Activated CD4-positive, alpha-beta T cell treated with anti-CD3 and anti-CD28 coated beads for 48 hours (primary cell): ENCODE measurements at regions not wholly inside any gene's neighbourhood (a gene's known extent, or its start where the extent isn't known, plus 50 kb on each side); places are given as distances from the start of the nearest gene placed in this dataset.
A peak's percentile ranks its signal among the peaks of the same experiment; 100 is the strongest.

Experiments
- DNase-seq: peaks from one replicate; pipeline ENCODE4 v3.0.0-alpha.2; 2020

DNA sequence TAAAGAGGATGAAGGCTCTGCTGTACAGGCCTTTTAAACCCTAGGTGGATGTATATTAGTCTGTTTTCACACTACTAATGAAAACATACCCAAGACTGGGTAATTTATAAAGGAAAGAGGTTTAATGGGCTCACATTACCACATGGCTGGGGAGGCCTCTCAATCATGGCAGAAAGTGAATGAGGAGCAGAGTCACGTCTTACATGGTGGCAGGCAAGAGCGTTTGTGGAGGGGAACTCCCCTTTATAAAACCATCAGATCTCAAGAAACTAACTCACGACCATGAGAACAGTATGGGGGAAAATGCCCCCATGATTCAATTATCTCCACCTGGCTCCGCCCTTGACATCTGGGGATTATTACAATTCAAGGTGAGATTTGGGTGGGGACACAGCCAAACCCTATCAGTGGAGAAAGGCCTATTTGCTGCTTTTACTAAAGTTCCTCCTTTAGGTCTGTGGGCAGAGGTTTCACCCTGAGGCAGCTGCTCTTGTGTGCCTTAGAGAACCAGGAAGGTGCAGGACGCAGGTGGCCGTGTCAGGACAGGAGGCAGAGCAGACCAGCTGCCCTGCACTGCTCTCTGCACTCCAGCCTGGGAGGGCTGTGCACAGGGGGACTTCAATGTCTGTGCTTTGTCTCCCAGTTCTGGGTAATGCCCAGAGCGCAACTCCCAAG lies 178.8 kb upstream of the HDAC4 start:
- no peak for DNase-seq

GRCh38 chr2:239579081-239579480 lies 178.3 kb upstream of the HDAC4 start:
- DNase-seq: no peak

DNA sequence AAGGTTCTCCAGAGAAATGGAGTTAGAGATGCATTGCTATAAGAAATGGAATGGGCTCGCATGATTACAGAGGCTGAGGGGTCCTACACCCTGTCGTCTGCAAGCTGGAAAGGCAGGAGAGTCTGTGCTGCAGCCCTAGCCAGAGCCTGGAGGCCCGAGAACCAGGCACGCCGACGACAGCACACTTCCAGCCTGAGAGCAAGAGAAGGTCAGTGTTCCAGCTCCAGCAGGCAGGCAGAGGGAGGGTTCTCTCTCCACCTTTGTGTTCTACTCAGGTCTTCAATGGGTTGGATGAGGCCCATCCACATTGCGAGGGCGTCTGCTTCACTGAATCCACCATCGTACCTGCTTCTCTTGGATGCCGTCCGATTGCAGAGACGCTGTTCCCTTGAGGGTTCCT lies 177.6 kb upstream of the HDAC4 start:
- no peak for DNase-seq

GRCh38 chr2:239577935-239578334 lies 177.1 kb upstream of the HDAC4 start:
- no peak for DNase-seq

DNA sequence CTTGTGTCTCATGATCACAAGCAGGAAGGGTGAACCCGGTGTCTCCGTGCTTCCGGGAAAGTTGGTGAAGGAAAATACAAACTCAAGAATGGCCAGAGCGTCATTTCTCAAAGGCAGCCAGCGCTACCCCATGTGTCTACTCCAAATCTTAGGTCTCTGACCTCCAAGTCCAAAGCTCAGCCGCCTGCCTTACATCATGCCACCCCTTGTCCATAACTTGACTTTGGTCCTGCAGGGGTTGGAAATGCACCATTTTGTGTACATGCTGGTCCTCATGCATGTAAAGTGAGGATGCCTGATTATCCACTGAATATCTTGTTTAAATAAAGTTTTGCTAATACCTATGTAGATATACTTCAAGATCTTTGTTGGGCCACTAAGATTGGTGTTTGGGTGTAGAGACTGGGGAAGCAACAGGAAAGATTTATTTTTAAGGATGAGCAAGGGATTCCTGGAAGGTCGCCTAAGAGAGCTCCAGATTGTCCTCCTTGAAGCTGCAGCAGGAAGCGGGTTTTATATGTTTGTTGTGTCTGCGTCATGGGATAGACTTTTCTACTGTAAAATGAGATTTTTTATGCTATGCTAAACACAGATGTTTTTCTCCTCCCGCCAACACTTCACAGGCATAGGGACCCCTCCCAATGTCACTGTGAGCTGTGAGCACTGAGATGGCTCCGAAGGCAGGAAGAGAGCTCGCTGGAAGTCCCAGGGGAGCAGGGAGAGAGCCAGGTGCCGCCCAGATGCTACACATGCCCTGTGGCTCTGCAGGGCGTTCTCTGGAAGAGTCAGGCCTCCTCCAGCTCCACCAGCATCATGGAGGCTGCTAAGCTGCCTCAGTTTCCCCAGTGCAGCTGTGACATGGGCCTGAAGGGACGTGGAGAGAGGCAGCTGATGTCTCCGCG lies 176.2 kb upstream of the HDAC4 start:
- no peak for DNase-seq

DNA sequence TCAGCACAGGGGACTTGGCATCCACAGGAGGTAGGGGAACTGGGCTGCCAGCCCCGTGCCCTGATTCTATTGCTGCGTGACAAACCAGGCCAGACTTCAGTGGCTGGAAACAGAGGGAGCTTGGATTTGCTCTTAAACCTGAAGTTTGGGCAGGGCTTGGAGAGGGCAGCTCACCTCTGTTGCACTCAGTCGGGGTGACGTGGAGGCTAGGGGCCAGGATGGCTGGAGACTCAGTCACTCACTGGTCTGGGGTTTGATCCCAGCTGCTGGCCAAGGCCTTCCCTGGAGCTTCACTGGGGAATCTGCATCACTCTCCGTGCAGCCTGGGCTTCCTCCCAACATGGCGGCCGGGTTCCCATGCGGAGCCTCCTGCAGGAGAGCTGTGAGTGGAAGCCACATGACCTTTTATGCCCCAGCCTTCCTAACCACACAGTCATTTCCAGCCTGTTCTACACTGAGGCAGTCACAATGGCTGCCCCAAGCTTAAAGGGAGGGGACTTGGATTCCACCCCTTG lies 175.2 kb upstream of the HDAC4 start:
- no peak for DNase-seq

- DNase-seq: no peak
Observed at GRCh38 chr2:239574434-239575156, 173.8 kb upstream of the HDAC4 start.

DNA sequence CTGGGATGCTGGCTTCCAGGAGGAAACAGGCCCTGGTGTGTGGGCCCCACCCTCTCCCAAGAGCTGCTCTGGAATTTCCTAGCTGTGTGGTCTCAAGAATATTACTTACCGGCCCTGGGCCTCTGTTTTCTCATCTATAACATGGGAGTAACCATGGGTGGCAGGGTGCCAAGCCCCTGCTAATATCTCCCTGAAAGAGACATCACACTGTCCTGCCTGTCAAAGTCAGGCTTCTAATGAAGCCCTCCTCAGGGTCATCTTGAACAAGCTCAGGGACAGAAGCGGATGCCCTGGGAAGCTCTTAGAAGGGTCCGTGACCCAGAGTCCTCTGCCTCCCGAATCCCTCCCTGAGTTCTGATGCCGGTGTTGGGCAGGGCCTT lies 173.2 kb upstream of the HDAC4 start:
- no peak for DNase-seq

DNA sequence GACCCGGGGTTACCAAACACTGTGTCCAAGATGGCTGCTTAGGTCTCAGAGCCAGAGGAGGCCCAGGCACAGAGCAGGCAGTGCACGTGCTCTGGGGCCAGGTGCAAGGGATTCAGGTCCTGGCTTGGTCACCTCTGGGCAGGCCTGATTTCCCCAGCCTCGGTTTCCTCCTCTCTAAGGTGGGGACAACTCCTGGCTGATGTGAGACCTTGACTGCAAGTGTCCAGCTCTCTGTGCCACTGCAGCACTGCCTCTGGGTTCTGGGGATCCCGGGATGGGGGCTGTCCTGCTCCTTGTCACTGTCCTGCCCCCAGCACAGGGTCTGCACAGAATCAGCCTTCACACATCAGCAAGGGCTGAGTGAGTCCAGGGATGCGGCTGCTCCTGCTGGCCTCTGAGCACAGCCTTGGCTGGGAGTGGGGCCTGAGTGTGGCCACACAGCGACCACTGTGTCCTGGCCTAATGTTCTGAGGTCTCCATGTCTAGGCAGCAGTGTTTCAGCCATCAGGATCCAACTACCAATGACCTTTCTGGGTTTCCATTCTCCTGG lies 170.2 kb upstream of the HDAC4 start:
- DNase-seq: no peak

DNA sequence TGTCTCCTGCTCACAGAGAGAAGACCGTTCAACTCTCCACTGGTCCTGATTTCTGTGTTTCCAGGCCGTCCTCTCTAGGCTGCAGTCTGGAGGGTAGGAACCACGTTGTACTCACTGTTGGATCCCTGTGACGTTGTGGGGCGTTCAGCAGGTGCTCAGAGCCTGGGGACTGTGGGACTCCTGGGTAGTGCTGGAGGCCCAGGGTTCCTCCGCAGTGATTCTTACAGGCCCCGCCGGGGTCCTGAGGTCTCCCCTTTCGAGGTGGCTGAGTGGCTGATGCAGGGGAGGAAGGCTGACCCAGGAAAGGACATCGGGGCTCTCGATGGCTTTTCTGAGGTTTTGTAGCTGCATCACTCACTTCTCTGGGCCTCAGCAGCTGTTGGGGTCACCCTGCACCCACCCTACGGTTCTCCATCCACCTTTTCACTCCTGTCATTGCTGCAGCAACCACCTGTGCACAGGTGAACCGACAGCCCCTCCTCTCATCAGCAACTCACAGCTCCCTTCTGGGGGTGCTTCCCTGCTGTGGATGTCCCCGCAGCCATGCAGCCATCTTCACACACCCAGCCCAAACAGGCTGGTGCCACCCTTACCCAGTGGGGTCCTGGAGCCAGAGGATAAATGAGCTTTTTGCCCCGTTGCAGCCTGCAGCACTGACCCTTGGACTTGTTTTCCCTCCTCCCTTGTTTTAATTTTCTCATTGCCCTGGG lies 169.6 kb upstream of the HDAC4 start:
- DNase-seq: no peak

- peak; percentile 24 for DNase-seq
Observed at GRCh38 chr2:239569401-239570090, 168.7 kb upstream of the HDAC4 start.

DNA sequence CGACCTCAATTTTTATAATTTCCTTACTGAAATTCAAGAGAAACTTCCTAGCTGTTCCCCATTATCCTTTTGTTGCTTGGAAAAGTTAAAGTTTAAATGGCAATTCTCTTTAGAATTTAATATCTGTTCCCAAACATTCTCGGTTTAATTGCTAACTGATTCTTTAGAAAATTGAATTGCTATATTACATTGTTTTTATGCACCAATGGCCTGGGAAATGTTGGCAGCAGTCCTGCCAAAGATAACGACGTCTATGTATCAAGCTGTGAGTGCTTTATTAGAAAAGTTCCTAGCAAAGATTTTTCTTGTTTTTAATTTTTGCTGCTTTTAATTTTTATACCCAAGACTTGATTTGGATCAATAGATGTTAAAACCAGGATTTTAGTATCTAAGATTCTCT lies 167.8 kb upstream of the HDAC4 start:
- no peak for DNase-seq

- no peak for DNase-seq
Observed at GRCh38 chr2:239567786-239568185, 167.0 kb upstream of the HDAC4 start.

DNA sequence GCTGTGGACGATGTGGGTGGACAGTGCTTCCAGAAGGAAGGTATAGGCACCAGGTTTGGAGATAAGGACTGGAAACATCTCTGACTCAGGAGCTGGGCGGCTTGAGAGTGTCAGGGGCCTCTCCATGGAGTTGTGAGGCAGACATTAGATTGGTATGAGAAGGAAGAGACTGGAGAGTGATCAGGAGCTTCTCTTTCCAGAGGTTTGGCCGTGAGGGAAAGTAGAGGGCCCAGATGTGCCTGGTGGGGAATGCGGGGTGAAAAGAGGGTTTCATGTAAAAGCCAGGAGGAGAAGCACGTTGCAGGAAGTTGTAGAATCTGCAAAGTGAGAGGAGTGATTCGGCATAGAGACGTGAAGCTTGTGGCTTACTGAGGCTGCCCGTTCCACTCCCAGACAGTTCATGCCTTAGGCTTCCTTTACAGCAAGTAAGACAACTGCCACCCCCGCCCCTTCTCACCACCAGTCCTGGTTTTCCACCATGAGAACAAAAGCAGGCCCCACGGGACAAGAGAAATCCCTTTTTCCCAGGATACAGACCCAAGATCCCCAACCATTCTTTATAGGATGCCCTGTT lies 166.3 kb upstream of the HDAC4 start:
- DNase-seq: no peak

DNA sequence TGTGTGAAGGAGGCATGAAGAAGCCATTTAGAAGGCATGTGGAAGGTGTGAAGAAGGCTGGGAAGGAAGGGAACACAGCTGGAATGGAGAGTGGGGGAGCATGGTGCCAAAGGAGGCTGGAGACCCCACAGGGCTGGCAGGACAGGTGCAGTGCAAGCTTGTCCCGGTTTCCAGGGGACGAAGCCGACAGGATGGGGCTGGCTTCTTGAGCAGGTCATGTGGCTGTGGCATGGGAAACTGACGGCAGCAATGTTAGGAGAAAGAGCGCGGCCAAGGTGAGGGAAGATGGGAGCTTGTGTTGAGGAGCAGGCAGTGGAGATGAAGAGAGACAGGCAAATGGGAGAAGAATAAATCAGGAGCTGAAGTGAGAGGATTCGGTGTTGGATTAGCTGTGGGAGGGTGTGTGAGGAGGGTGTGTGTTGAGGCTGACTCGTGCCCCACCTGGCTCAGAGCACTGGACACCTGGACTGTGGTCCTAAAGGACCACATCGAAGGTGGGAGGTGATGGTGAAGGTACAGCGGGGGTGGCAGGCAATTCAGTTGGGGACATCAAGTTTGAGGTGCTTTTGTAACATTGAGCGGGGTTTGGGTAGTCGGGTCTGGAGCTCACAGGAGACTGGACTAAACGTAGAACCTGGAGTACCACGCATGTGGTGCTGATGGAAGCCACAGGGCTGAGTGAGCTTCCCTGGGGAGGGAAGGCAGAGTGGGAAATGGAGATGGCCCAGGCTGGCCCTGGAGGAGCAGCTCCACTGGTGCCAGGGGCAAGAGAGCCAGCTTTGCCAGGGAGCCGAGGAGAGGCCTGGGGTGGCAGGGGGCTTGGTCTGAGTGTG lies 165.6 kb upstream of the HDAC4 start:
- DNase-seq: no peak

GRCh38 chr2:239564587-239564986 lies 163.8 kb upstream of the HDAC4 start:
- DNase-seq: no peak

- no peak for DNase-seq
Observed at GRCh38 chr2:239563561-239563960, 162.7 kb upstream of the HDAC4 start.

DNA sequence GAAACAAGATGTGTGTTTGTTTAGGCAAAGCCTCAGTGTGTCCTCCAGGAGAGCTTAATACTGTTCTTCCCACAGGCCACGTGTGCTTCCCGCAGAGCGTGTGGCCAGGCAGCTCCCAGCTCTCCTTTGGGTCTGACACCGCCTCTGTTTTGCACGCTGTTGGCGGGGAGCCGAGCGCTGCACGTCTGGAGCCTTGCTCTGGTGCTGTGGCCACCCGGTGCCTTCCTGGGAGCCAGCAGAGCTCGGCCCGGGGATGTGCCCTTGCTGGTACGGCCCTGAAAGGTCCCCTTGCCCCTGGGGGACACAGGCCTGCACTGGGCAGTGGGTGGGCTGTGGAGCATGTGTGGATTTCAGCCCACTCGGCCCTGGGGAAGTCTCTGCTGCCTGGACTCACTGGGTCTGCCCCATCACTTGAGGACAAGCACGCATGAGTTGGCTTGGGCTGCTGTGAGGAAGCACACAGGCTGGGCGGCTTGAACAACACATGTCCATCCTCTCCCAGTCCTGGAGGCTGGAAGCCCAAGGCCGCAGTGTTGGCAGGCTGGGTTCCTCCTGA lies 160.7 kb upstream of the HDAC4 start:
- no peak for DNase-seq

- no peak for DNase-seq
Observed at GRCh38 chr2:239559417-239560261, 158.8 kb upstream of the HDAC4 start.
